Ascending aorta (tissue), 2 donors: ENCODE measurements at regions not wholly inside any gene's neighbourhood (a gene's known extent, or its start where the extent isn't known, plus 50 kb on each side); places are given as distances from the start of the nearest gene placed in this dataset.
"Not testable (repeated sequence)": the region's sequence is repeated elsewhere in the genome, so short reads cannot be mapped to it uniquely, and the experiment has no call there.

Source experiments
- DNase-seq, 2 donors: peaks; one replicate each; pipeline ENCODE4 v3.0.0-alpha.2; 2019; ENCODE audit warnings: low spot score in 2 of 2
- H3K27ac ChIP-seq, 2 donors: fragments of 200-600 bp; sonication (generic); one replicate each; pipeline ENCODE4 v1.5.1; 2016 to 2017; ENCODE audit warnings: mild to moderate bottlenecking in 1 of 2
- H3K27me3 ChIP-seq: fragments of 200-600 bp; sonication (generic); one replicate; pipeline ENCODE4 v1.5.1; 2017
- H3K36me3 ChIP-seq, 2 donors: fragments of 200-600 bp; sonication (generic); one replicate each; pipeline ENCODE4 v1.5.1; 2016
- H3K4me1 ChIP-seq, 2 donors: fragments of 200-600 bp; sonication (generic); one replicate each; pipeline ENCODE4 v1.5.1; 2016 to 2017; ENCODE audit warnings: mild to moderate bottlenecking in 1 of 2
- H3K4me3 ChIP-seq, 2 donors: fragments of 200-600 bp; sonication (generic); one replicate each; pipeline ENCODE4 v1.5.1; 2016 to 2017; ENCODE audit warnings: mild to moderate bottlenecking in 1 of 2
- H3K9me3 ChIP-seq, 2 donors: fragments of 200-600 bp; sonication (generic); one replicate each; pipeline ENCODE4 v1.5.1; 2016
- CTCF ChIP-seq, 3 experiments: fragments of 200-600 bp in 2 of 3; fragments of 450-650 bp in 1 of 3; sonication (generic) in 2 of 3; IDR thresholded peaks; one replicate each; pipeline ENCODE4 v1.5.1; 2016 to 2019; ENCODE audit warnings: antibody characterized with exemption in 3 of 3, mild to moderate bottlenecking in 1 of 3, moderate library complexity in 1 of 3
- intact Hi-C: fragments of 100-400 bp; cut with DNase I; formaldehyde crosslinking; loops from one replicate; pipeline ENCODE4 v1.15.1; 2023

GRCh38 chr12:59486827-59487226 is 109.0 kb upstream of the SLC16A7 start:
- no peak overlapping the region for H3K4me3 ChIP-seq
- intact Hi-C loops: no loop called here
- no peaks in the 10 kb centered on the region for H3K4me1 ChIP-seq
- no peaks in the 10 kb centered on the region for H3K9me3 ChIP-seq
- DNase-seq: no peak
- H3K27ac ChIP-seq: no peak overlapping the region
- no peaks in the 10 kb centered on the region for H3K27me3 ChIP-seq
- no peaks in the 10 kb centered on the region for H3K36me3 ChIP-seq
- no peak for TF ChIP-seq CTCF (IDR thresholded peaks at IDR 0.05)

DNA sequence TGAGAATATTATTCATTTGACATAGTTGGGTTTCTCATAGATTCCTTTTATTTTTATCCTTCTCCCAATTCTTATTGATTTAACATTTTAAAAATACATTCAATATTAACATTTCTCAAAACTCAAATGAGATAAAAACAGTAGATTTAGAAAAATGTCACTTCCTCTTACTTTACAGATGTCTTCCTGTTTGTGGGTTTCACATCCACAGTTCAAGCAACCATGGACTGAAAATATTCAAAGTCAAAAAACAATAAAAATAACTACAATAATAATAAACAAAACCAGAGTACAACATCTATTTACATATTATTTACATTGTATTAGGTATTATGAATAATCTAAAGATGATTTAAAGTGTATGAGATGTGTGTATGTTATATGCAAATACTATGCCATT is 111.3 kb upstream of the SLC16A7 start:
- H3K27me3 ChIP-seq: no peaks in the 10 kb centered on the region
- DNase-seq: no peak
- no peaks in the 10 kb centered on the region for H3K36me3 ChIP-seq
- intact Hi-C loops: no loop called here
- no peaks in the 10 kb centered on the region for H3K9me3 ChIP-seq
- TF ChIP-seq CTCF (IDR thresholded peaks at IDR 0.05): no peak
- no peaks in the 10 kb centered on the region for H3K4me1 ChIP-seq
- no peak overlapping the region for H3K27ac ChIP-seq
- no peak overlapping the region for H3K4me3 ChIP-seq

DNA sequence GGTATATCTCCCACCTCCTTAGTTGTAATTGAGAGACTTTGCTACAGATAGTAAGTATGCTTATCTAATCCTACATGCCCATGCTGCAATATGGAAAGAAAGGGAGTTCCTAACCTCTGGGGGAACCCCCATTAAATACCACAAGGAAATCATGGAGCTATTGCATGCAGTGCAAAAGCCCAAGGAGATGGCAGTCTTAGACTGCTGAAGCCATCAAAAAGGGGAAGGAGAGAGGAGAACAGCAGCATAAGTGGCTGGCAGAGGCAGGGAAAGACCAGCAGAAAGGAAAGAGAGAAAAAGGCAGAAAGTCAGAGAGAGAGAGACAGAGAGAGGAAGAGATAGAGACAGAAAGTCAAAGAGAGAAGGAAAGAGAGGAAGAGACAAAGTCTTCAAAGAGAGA is 121.6 kb upstream of the SLC16A7 start:
- H3K4me1 ChIP-seq, H3K27me3 ChIP-seq, H3K36me3 ChIP-seq, H3K27ac ChIP-seq, H3K4me3 ChIP-seq, H3K9me3 ChIP-seq, intact Hi-C loops, DNase-seq: not testable (repeated sequence)

DNA sequence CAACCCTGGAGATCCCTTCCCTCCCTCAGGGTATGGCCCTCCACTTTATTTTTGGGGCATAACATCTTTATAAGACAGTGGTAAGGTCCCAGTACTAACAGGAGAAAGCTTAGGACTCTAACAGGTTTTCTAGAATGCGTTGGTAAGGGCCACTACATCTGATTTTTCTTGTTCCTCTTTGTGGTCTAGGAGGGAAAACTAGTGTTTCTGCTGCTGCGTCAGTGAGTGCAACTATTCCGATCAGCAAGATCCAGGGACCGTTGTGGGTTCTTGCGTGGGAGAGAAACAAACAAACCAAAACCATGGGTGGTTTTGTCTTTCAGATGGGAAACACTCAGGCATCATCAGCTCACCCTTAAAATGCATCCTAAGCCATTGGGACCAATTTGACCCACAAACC is 123.6 kb upstream of the SLC16A7 start:
- Histone ChIP-seq H3K9me3 (no peaks in the 10 kb centered on the region), H3K27ac (no peak overlapping the region), H3K4me3 (no peak overlapping the region), H3K36me3 (no peaks in the 10 kb centered on the region), H3K27me3 (no peaks in the 10 kb centered on the region), H3K4me1 (no peaks in the 10 kb centered on the region)
- TF ChIP-seq CTCF (IDR thresholded peaks at IDR 0.05): no peak
- DNase-seq: no peak
- intact Hi-C loops: no loop called here

DNA sequence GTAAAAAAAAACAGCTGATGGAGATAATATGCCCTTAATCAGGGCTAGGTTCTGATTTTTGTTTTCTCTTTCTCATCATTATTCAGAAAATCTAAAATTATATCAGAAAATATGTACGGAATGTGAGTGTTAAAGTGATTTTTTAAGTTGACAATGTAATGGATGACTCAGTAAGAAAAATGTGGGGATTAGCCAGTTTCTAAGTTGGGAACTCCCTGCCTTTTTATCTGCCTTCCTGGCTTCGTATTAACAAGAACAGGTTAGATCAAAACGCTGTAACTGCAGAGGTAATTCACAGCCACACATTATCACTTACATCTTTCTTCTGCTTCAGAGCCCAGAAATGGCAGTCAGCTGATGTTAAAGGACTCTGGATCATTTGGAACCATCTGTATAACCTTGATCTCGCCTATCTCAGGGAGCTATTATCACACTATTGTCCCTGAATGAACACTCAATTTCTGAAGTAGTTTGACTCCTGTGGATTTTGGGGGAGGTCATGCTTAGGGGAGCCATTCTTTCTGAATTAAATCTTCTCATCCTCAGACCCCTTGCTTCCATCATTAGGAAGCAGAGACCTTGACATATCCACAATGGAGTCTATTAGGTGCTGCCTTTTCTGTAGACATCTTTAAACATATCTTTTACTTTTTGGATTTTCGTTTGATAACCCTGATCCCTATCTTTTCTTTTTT is 135.7 kb upstream of the SLC16A7 start:
- H3K27ac ChIP-seq: no peak overlapping the region
- H3K27me3 ChIP-seq: no peaks in the 10 kb centered on the region
- H3K4me1 ChIP-seq: peaks cover 0 to 3% of the 10 kb centered on the region in 2 donors
- H3K4me3 ChIP-seq: no peak overlapping the region
- intact Hi-C loops: loop anchor here (10.0 kb wide), 1 partner anchor 135 kb away; the partner anchor contains the start of gene SLC16A7
- H3K36me3 ChIP-seq: no peaks in the 10 kb centered on the region
- H3K9me3 ChIP-seq: no peaks in the 10 kb centered on the region
- TF ChIP-seq CTCF (IDR thresholded peaks at IDR 0.05): no peak
- DNase-seq: no peak

DNA sequence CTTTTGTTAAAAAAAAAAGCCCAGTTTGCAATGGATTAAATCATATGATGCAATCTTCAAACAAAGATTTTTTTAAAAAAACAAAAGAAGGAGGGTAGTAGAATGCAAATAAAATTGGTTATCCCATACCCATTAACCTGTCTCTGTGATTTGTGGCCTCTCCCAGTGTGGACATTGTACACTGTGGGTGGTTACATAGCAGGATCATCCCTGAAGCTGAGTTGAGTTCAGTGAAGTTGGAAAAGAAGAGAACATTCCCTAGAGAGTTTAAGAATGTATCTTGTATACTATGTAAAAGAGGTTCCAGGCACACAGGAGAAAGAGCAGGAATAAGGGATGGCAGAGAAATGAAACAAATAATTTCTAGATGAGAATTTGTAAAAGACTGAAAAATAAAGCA is 142.4 kb upstream of the SLC16A7 start:
- intact Hi-C loops: loop anchor here (10.0 kb wide), 1 partner anchor 141 kb away; the partner anchor contains the start of gene SLC16A7
- Histone ChIP-seq H3K4me1 (peaks cover 0 to 3% of the 10 kb centered on the region in 2 donors), H3K27me3 (no peaks in the 10 kb centered on the region), H3K4me3 (no peak overlapping the region), H3K27ac (no peak overlapping the region), H3K9me3 (no peaks in the 10 kb centered on the region), H3K36me3 (no peaks in the 10 kb centered on the region)
- no peak for DNase-seq
- TF ChIP-seq CTCF (IDR thresholded peaks at IDR 0.05): no peak
